Smooth muscle cell (in vitro differentiated cells): ENCODE measurements at regions not wholly inside any gene's neighbourhood (a gene's known extent, or its start where the extent isn't known, plus 50 kb on each side); places are given as distances from the start of the nearest gene placed in this dataset.

Experiments
- DNase-seq: peaks from one replicate; lab custom pipeline; 2025; ENCODE audit not compliant: unreplicated experiment; lab: John Stamatoyannopoulos, UW
- H2AFZ ChIP-seq: fragments of 200-600 bp; sonication (generic); 2 replicates; pipeline ENCODE4 v1.6.0; 2016; ENCODE audit warnings: antibody characterized with exemption, low read depth, mild to moderate bottlenecking
- H3F3A ChIP-seq: fragments of 200-600 bp; sonication (generic); 2 replicates; pipeline ENCODE4 v1.6.0; 2017; ENCODE audit warnings: antibody characterized with exemption, low read depth
- H3K27ac ChIP-seq: fragments of 200-600 bp; sonication (generic); 2 replicates; pipeline ENCODE4 v1.5.1; 2016; ENCODE audit warnings: low read depth, mild to moderate bottlenecking
- H3K27me3 ChIP-seq: fragments of 200-600 bp; sonication (generic); 2 replicates; pipeline ENCODE4 v1.6.1; 2016; ENCODE audit warnings: low read depth, mild to moderate bottlenecking
- H3K36me3 ChIP-seq: fragments of 200-600 bp; sonication (generic); 2 replicates; pipeline ENCODE4 v1.5.1; 2016; ENCODE audit warnings: low read depth
- H3K4me1 ChIP-seq: fragments of 200-600 bp; sonication (generic); 2 replicates; pipeline ENCODE4 v1.5.1; 2016; ENCODE audit warnings: low read depth
- H3K4me2 ChIP-seq: fragments of 200-600 bp; sonication (generic); 2 replicates; pipeline ENCODE4 v1.6.0; 2016; ENCODE audit warnings: mild to moderate bottlenecking
- H3K4me3 ChIP-seq: fragments of 200-600 bp; sonication (generic); 2 replicates; pipeline ENCODE4 v1.5.1; 2016; ENCODE audit warnings: mild to moderate bottlenecking
- H3K79me2 ChIP-seq: fragments of 200-600 bp; sonication (generic); 2 replicates; pipeline ENCODE4 v1.6.0; 2016; ENCODE audit warnings: low read depth, mild to moderate bottlenecking
- H3K9ac ChIP-seq: fragments of 200-600 bp; sonication (generic); 2 replicates; pipeline ENCODE4 v1.6.0; 2016; ENCODE audit warnings: low read depth
- H3K9me3 ChIP-seq: fragments of 200-600 bp; sonication (generic); replicated peaks from 2 replicates; pipeline ENCODE4 v1.5.1; 2016; ENCODE audit warnings: low read depth
- H4K20me1 ChIP-seq: fragments of 200-600 bp; sonication (generic); 2 replicates; pipeline ENCODE4 v1.6.0; 2016; ENCODE audit warnings: low read depth
- WGBS: methylation state at CpG from one replicate; pipeline ENCODE4 v1.1.7; 2016; ENCODE audit warnings: low lambda C conversion rate; 5-methylcytosine and 5-hydroxymethylcytosine counted together
- TF ChIP-seq, protein P1 (sequence below): fragments of 200-600 bp; sonication (generic); IDR thresholded peaks from 2 replicates; pipeline ENCODE4 v1.5.1; 2017; ENCODE audit warnings: borderline replicate concordance, mild to moderate bottlenecking, antibody characterized with exemption; ENCODE audit not compliant: insufficient read depth, poor library complexity, severe bottlenecking

DNA sequence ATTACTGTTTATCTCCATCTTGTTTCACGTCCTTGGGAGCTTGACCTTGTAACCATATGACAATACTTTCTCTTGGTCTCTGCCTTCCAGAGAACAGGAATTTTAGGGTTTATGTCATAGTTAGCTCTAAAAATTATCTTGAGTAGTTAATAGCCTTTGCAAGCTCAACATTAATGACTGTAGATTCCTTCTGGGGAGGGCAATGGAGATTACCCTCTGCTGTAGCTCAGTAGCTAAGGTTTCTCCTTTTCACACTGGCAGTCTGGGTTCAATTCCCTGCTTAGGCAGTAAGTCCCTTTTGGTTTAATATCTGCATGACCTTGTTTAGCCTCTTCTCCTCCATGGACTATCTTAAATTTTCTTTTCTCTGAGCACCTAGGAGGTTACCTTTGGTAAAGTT is 181.7 kb upstream of the GPR101 start:
- Histone ChIP-seq H3K27me3 (no peaks in the 10 kb centered on the region), H3K9me3 (no peaks in the 10 kb centered on the region), H3K27ac (no peak overlapping the region), H3K4me3 (no peak overlapping the region), H4K20me1 (no peaks in the 10 kb centered on the region), H3K79me2 (no peaks in the 10 kb centered on the region), H3F3A (no peaks in the 10 kb centered on the region), H2AFZ (no peak overlapping the region), H3K36me3 (no peaks in the 10 kb centered on the region), H3K4me2 (no peak overlapping the region), H3K4me1 (no peaks in the 10 kb centered on the region), H3K9ac (no peak overlapping the region)
- no peak for DNase-seq
- WGBS: 89% methylated on average over 1 of the region's 1 CpG
- TF ChIP-seq, protein P1, sequence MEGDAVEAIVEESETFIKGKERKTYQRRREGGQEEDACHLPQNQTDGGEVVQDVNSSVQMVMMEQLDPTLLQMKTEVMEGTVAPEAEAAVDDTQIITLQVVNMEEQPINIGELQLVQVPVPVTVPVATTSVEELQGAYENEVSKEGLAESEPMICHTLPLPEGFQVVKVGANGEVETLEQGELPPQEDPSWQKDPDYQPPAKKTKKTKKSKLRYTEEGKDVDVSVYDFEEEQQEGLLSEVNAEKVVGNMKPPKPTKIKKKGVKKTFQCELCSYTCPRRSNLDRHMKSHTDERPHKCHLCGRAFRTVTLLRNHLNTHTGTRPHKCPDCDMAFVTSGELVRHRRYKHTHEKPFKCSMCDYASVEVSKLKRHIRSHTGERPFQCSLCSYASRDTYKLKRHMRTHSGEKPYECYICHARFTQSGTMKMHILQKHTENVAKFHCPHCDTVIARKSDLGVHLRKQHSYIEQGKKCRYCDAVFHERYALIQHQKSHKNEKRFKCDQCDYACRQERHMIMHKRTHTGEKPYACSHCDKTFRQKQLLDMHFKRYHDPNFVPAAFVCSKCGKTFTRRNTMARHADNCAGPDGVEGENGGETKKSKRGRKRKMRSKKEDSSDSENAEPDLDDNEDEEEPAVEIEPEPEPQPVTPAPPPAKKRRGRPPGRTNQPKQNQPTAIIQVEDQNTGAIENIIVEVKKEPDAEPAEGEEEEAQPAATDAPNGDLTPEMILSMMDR: no peak

DNA sequence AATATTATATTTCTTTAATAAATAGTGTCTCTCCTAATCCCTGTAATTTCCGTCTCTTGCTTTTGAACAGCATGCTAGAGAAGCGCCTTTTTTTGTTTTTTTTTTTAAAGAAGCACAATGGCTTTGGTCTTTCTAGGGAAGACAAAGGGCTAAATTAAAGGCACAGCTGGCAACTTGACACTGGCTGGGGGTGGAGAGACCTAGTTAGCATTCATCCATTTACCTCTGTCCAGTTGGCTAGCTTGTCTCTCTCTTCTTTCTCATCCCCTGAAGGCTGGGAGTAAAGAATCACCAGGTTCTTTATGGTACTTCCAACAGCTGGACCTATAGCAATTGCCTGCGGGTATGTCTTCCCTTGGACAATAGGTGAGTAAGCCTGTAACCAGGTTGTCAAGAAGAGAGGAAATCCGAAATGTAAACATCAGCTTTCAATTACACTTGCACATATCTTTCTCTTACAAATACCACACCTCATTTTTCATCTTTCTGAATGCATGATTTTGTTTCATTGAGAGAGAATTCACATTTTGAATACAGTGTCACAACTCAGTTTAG is 178.4 kb upstream of the GPR101 start:
- no peaks in the 10 kb centered on the region for H3K27me3 ChIP-seq
- no peaks in the 10 kb centered on the region for H3K79me2 ChIP-seq
- no peaks in the 10 kb centered on the region for H3K9me3 ChIP-seq
- no peaks in the 10 kb centered on the region for H3K4me1 ChIP-seq
- 50% methylated on average over 4 of the region's 4 CpGs for WGBS
- no peaks in the 10 kb centered on the region for H4K20me1 ChIP-seq
- H3K4me3 ChIP-seq: no peak overlapping the region
- H3K9ac ChIP-seq: no peak overlapping the region
- TF ChIP-seq, protein P1: no peak
- DNase-seq: no peak
- H3K4me2 ChIP-seq: no peak overlapping the region
- H2AFZ ChIP-seq: no peak overlapping the region
- no peaks in the 10 kb centered on the region for H3F3A ChIP-seq
- H3K27ac ChIP-seq: no peak overlapping the region
- no peaks in the 10 kb centered on the region for H3K36me3 ChIP-seq

DNA sequence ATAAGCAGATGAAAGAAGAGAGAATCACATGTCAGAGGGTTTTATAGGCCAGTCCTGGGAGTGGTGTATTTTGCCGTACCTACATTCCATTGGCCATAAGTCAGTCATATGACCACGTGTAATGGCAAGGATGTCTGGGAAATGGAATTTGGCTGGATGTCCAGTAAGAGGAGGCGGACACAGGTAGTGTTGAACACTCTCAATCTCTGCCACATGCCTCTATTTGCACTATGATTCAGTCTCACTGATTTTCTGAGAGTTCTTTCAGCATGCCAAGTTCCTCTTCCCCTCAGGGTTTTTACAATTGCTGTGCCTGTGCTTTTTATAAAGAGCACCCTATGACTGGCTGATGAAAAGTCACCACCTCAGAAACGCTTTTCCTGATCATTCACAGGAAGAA is 164.2 kb upstream of the GPR101 start:
- Histone ChIP-seq H3K4me2 (no peak overlapping the region), H3K9me3 (no peaks in the 10 kb centered on the region), H4K20me1 (no peaks in the 10 kb centered on the region), H3K36me3 (no peaks in the 10 kb centered on the region), H3F3A (no peaks in the 10 kb centered on the region), H3K9ac (no peak overlapping the region), H3K27ac (no peak overlapping the region), H3K4me3 (no peak overlapping the region), H3K27me3 (no peaks in the 10 kb centered on the region), H3K4me1 (no peaks in the 10 kb centered on the region), H3K79me2 (no peaks in the 10 kb centered on the region), H2AFZ (no peak overlapping the region)
- WGBS: 66% methylated on average over 4 of the region's 4 CpGs
- TF ChIP-seq, protein P1: no peak
- DNase-seq: no peak

DNA sequence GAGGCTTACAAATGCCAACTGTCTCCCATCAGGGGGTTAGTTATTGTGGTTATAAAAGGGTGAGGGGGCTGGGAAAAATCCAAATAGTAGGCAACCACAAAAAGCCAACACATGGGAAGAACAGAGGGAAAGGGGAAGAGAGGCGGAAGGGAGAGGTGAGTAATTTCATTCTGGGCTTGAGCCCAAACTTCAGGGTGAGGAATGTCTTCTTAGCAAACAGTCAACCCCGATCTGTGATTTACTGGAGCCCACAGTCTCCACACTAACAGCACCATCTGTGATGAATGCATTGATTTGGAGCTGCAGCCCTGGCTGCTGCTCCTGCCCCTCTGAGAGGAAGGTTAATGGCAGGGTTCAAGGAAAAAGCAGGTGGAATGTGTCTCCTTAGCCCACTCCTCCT is 162.2 kb upstream of the GPR101 start:
- Histone ChIP-seq H3K4me1 (no peaks in the 10 kb centered on the region), H4K20me1 (no peaks in the 10 kb centered on the region), H3K79me2 (no peaks in the 10 kb centered on the region), H2AFZ (no peak overlapping the region), H3K9me3 (no peaks in the 10 kb centered on the region), H3K4me2 (no peak overlapping the region), H3F3A (no peaks in the 10 kb centered on the region), H3K27me3 (no peaks in the 10 kb centered on the region), H3K27ac (no peak overlapping the region), H3K9ac (no peak overlapping the region), H3K4me3 (no peak overlapping the region), H3K36me3 (no peaks in the 10 kb centered on the region)
- no peak for DNase-seq
- TF ChIP-seq, protein P1: no peak
- 63% methylated on average over 2 of the region's 2 CpGs for WGBS
